GM21576 (cell line): ENCODE measurements at regions not wholly inside any gene's neighbourhood (a gene's known extent, or its start where the extent isn't known, plus 50 kb on each side); places are given as distances from the start of the nearest gene placed in this dataset.

ENCODE experiments used
- ATAC-seq: cut with Tn5 transposase; IDR thresholded peaks from one replicate; pipeline ENCODE4 v1.9.1; 2021; ENCODE audit warnings: mild to moderate bottlenecking, moderate library complexity; ENCODE audit not compliant: unreplicated experiment

GRCh38 chr11:116173941-116174911, 598.6 kb downstream of the BUD13 start:
- no peak for ATAC-seq

GRCh38 chr11:116173506-116173905, 599.3 kb downstream of the BUD13 start:
- ATAC-seq: no peak

- no peak for ATAC-seq
Measured at GRCh38 chr11:116172851-116173250, 599.9 kb downstream of the BUD13 start.

- no peak for ATAC-seq
Measured at GRCh38 chr11:116172156-116172555, 600.6 kb downstream of the BUD13 start.

- ATAC-seq: no peak
Measured at GRCh38 chr11:116171271-116172140, 601.3 kb downstream of the BUD13 start.

- no peak for ATAC-seq
Measured at GRCh38 chr11:116170526-116171120, 602.2 kb downstream of the BUD13 start.

- no peak for ATAC-seq
Measured at GRCh38 chr11:116169776-116170175, 603.0 kb downstream of the BUD13 start.

- ATAC-seq: no peak
Measured at GRCh38 chr11:116168459-116168787, 604.4 kb downstream of the BUD13 start.

GRCh38 chr11:116167706-116168458, 604.9 kb downstream of the BUD13 start:
- ATAC-seq: no peak

GRCh38 chr11:116166573-116167465, 606.0 kb downstream of the BUD13 start:
- no peak for ATAC-seq

- no peak for ATAC-seq
Measured at GRCh38 chr11:116164843-116165242, 607.9 kb downstream of the BUD13 start.

GRCh38 chr11:116162886-116163230, 609.9 kb downstream of the BUD13 start:
- no peak for ATAC-seq

GRCh38 chr11:116162086-116162885, 610.5 kb downstream of the BUD13 start:
- no peak for ATAC-seq

GRCh38 chr11:116148645-116149044, 624.1 kb downstream of the BUD13 start:
- no peak for ATAC-seq

- ATAC-seq: no peak
Measured at GRCh38 chr11:116148056-116148455, 624.7 kb downstream of the BUD13 start.

GRCh38 chr11:116145187-116145865, 627.5 kb downstream of the BUD13 start:
- no peak for ATAC-seq

- ATAC-seq: no peak
Measured at GRCh38 chr11:116144387-116144958, 628.3 kb downstream of the BUD13 start.

- no peak for ATAC-seq
Measured at GRCh38 chr11:116138280-116138679, 634.1 kb upstream of the CADM1 start.
